Fibroblast of lung (primary cell): ENCODE measurements at regions not wholly inside any gene's neighbourhood (a gene's known extent, or its start where the extent isn't known, plus 50 kb on each side); places are given as distances from the start of the nearest gene placed in this dataset.

ENCODE experiments used
- DNase-seq, 2 donors: peaks; one replicate each; pipeline versions ENCODE4 v3.0.0 to v3.0.0-alpha.2; 2010; ENCODE audit warnings: low read depth in 2 of 2
- H2AFZ ChIP-seq: 2 replicates; pipeline ENCODE4 v1.5.1; 2012; ENCODE audit warnings: low read length, control low read depth, inconsistent platforms
- H3K27ac ChIP-seq: 2 replicates; pipeline ENCODE4 v1.5.1; 2011; ENCODE audit warnings: low read length, control low read depth; ENCODE audit not compliant: insufficient read depth
- H3K27me3 ChIP-seq: 2 replicates; pipeline ENCODE4 v1.5.1; 2011; ENCODE audit warnings: mild to moderate bottlenecking, low read length; ENCODE audit not compliant: control insufficient read depth, insufficient read depth
- H3K36me3 ChIP-seq: 2 replicates; pipeline ENCODE4 v1.5.1; 2011; ENCODE audit warnings: low read length; ENCODE audit not compliant: control insufficient read depth, insufficient read depth
- H3K4me1 ChIP-seq: 2 replicates; pipeline ENCODE4 v1.5.1; 2011; ENCODE audit warnings: low read length; ENCODE audit not compliant: control insufficient read depth, insufficient read depth; ENCODE audit errors: extremely low read depth
- H3K4me2 ChIP-seq: 2 replicates; pipeline ENCODE4 v1.5.1; 2011; ENCODE audit warnings: low read length, control low read depth; ENCODE audit not compliant: insufficient read depth; ENCODE audit errors: extremely low read depth
- H3K4me3 ChIP-seq, 4 experiments: fragments of 200-600 bp in 1 of 4; sonication (generic) in 1 of 4; replicated peaks in 1 of 4; 2 replicates each; pipeline ENCODE4 v1.5.1; 2011 to 2016; ENCODE audit warnings: low read length in 4 of 4, low read depth in 3 of 4, mild to moderate bottlenecking in 3 of 4, control low read depth in 2 of 4, inconsistent platforms in 1 of 4, mixed read lengths in 1 of 4; ENCODE audit not compliant: insufficient read depth in 1 of 4; ENCODE audit errors: control extremely low read depth in 1 of 4
- H3K79me2 ChIP-seq: 2 replicates; pipeline ENCODE4 v1.5.1; 2012; ENCODE audit warnings: mild to moderate bottlenecking, low read length, inconsistent platforms; ENCODE audit not compliant: control insufficient read depth, insufficient read depth
- H3K9ac ChIP-seq: 2 replicates; pipeline ENCODE4 v1.5.1; 2011; ENCODE audit warnings: mild to moderate bottlenecking, low read length, control low read depth; ENCODE audit not compliant: insufficient read depth
- H3K9me3 ChIP-seq: 2 replicates; pipeline ENCODE4 v1.5.1; 2012; ENCODE audit warnings: low read depth, low read length; ENCODE audit not compliant: control insufficient read depth, insufficient read depth
- H4K20me1 ChIP-seq: 2 replicates; pipeline ENCODE4 v1.5.1; 2011; ENCODE audit warnings: low read length; ENCODE audit not compliant: control insufficient read depth, insufficient read depth; ENCODE audit errors: extremely low read depth
- EZH2 ChIP-seq: IDR thresholded peaks from 2 replicates; pipeline ENCODE4 v1.5.1; 2012; ENCODE audit warnings: low read length, control low read depth, mild to moderate bottlenecking; ENCODE audit errors: missing control alignments
- TF ChIP-seq, protein P1 (sequence below), 2 donors: IDR thresholded peaks in 1 of 2; conservative IDR thresholded peaks in 1 of 2; 1 replicate in 1 of 2; 2 replicates in 1 of 2; pipeline ENCODE4 v1.5.1; 2011 to 2012; ENCODE audit warnings: low read length in 2 of 2, control low read depth in 1 of 2, inconsistent platforms in 1 of 2, low read depth in 1 of 2, mild to moderate bottlenecking in 1 of 2

DNA sequence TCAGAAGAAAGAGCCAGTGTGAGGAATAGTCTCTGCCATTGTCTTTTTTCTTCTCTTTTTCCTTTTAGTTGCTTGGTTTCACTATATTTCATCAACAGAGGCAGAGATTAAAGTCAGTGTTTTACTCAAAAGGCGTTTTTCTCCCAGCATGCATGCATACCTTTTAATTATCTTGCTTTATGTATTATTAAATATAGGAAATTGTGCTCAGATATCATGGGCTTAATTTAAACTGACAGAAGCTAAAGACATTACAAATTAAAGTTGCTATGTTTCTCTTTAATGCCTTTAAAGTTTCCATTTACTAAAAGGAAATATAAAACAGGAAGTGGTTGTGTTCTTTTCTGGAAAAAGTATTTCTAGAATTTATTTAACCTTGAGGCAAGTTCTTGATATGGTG is 223.3 kb upstream of the ATP5MC3 start:
- no peak for DNase-seq
- H3K4me1 ChIP-seq: no peaks in the 10 kb centered on the region
- H3K4me3 ChIP-seq: no peak overlapping the region
- H3K9ac ChIP-seq: no peak overlapping the region
- H3K9me3 ChIP-seq: no peaks in the 10 kb centered on the region
- no peaks in the 10 kb centered on the region for H4K20me1 ChIP-seq
- H3K27ac ChIP-seq: no peak overlapping the region
- no peaks in the 10 kb centered on the region for H3K36me3 ChIP-seq
- no peak overlapping the region for H3K4me2 ChIP-seq
- no peaks in the 10 kb centered on the region for H3K27me3 ChIP-seq
- no peak overlapping the region for H2AFZ ChIP-seq
- TF ChIP-seq, protein P1, sequence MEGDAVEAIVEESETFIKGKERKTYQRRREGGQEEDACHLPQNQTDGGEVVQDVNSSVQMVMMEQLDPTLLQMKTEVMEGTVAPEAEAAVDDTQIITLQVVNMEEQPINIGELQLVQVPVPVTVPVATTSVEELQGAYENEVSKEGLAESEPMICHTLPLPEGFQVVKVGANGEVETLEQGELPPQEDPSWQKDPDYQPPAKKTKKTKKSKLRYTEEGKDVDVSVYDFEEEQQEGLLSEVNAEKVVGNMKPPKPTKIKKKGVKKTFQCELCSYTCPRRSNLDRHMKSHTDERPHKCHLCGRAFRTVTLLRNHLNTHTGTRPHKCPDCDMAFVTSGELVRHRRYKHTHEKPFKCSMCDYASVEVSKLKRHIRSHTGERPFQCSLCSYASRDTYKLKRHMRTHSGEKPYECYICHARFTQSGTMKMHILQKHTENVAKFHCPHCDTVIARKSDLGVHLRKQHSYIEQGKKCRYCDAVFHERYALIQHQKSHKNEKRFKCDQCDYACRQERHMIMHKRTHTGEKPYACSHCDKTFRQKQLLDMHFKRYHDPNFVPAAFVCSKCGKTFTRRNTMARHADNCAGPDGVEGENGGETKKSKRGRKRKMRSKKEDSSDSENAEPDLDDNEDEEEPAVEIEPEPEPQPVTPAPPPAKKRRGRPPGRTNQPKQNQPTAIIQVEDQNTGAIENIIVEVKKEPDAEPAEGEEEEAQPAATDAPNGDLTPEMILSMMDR (conservative IDR thresholded peaks at IDR 0.05 in 1 of 2, IDR thresholded peaks at IDR 0.05 in 1 of 2; ENCODE audit: low read depth in 1 of 2, low read length in 2 of 2): no peak
- TF ChIP-seq EZH2: no peak
- H3K79me2 ChIP-seq: no peaks in the 10 kb centered on the region

DNA sequence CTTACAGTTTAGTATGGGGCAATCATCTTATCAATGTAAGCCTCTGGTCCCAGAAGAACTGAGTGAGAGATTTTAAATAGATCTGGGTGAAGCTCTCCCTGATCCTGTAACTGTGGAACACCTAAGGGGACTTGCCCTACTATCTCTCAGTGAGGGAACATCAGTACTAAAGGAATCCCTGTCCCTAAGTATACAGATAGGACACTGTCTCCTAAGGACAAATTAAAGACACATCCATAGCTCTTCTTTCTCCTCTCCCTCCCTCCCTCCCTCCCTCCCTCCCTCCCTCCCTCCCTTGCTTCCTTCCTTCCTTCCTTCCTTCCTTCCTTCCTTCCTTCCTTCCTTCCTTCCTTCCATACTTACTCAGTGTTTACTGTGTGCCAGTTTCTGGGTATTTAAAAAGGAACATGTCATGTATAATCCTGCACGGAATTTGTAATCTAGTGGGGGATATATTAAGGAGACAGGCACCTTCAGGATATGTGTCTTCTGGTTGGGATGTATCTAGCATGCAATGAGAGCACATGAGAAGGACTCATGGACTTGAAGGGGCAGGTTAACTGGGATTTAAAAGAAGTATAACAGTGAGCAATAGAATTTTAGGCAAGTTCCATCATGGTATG is 222.2 kb upstream of the ATP5MC3 start:
- H3K9me3 ChIP-seq: no peaks in the 10 kb centered on the region
- H3K4me2 ChIP-seq: no peak overlapping the region
- no peaks in the 10 kb centered on the region for H4K20me1 ChIP-seq
- no peaks in the 10 kb centered on the region for H3K27me3 ChIP-seq
- DNase-seq: no peak
- no peak overlapping the region for H3K27ac ChIP-seq
- H3K36me3 ChIP-seq: no peaks in the 10 kb centered on the region
- no peaks in the 10 kb centered on the region for H3K79me2 ChIP-seq
- H2AFZ ChIP-seq: no peak overlapping the region
- H3K4me3 ChIP-seq: no peak overlapping the region
- TF ChIP-seq, protein P1 (conservative IDR thresholded peaks at IDR 0.05 in 1 of 2, IDR thresholded peaks at IDR 0.05 in 1 of 2; ENCODE audit: low read depth in 1 of 2, low read length in 2 of 2): no peak
- no peak for TF ChIP-seq EZH2
- no peaks in the 10 kb centered on the region for H3K4me1 ChIP-seq
- H3K9ac ChIP-seq: no peak overlapping the region

DNA sequence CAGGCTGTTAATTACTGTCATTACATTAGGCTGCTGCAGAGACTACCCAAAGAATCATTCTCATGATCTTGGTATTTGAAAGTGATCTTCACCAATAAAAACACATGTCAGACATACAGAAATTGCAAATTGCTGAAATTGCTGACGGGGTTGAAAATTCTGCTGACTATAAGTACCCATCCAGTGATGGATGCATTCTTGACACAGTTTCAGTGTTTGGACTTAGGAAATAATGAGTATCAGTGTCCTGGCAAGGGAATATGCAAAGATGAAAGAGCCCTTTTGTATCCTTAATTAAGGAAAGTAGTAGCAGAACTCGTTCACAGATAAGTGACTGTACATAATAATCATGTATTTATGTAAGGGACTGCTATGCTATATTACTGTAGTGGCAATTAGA is 221.1 kb upstream of the ATP5MC3 start:
- Histone ChIP-seq H4K20me1 (no peaks in the 10 kb centered on the region), H3K4me2 (no peak overlapping the region), H3K36me3 (no peaks in the 10 kb centered on the region), H3K9ac (no peak overlapping the region), H3K4me3 (no peak overlapping the region), H3K9me3 (no peaks in the 10 kb centered on the region), H3K79me2 (no peaks in the 10 kb centered on the region), H3K27me3 (no peaks in the 10 kb centered on the region), H3K4me1 (no peaks in the 10 kb centered on the region), H3K27ac (no peak overlapping the region), H2AFZ (no peak overlapping the region)
- DNase-seq: no peak
- no peak for TF ChIP-seq EZH2
- TF ChIP-seq, protein P1 (conservative IDR thresholded peaks at IDR 0.05 in 1 of 2, IDR thresholded peaks at IDR 0.05 in 1 of 2; ENCODE audit: low read depth in 1 of 2, low read length in 2 of 2): no peak
